RWPE1 (cell line): ENCODE measurements at regions not wholly inside any gene's neighbourhood (a gene's known extent, or its start where the extent isn't known, plus 50 kb on each side); places are given as distances from the start of the nearest gene placed in this dataset.

Experiments
- CTCF ChIA-PET: fragments of 350-600 bp; sonication (Branson Sonifier 250); formaldehyde crosslinking; extraction: SDS; loops from one replicate; lab custom pipeline; 2021; lab: Yijun Ruan, JAX
- POLR2A ChIA-PET: fragments of 400-600 bp; formaldehyde crosslinking; extraction: SDS; loops from one replicate; lab custom pipeline; 2020; ENCODE audit warnings: antibody characterized with exemption; ENCODE audit not compliant: low non-redundant PET; lab: Yijun Ruan, JAX
- DNase-seq: peaks from one replicate; pipeline ENCODE4 v3.0.0; 2012; ENCODE audit warnings: low spot score
- H3K27ac ChIP-seq: fragments of 450-650 bp; 2 replicates; pipeline ENCODE4 v1.5.1; 2017
- TF ChIP-seq, protein P1 (sequence below): fragments of 450-650 bp; conservative IDR thresholded peaks from 2 replicates; pipeline ENCODE4 v1.5.1; 2017; ENCODE audit warnings: low read depth, mild to moderate bottlenecking

DNA sequence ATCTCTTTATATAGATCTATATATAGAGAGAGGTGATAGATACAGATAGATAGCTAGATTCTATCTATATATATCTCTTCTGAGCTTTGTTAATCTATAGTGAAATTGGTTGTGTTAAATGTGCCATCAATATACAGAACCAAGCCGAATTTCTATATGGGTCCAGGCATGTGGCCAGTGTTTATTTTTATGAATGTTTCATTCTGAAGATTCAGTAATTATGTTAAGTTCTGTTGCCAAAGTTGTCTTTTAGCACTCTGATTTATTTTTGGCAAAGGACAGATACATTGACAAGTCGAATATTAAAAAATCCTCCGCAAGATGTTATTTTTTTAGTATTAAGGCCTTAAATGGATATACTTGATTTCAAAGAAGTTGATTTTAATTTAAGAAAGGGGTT lies 190.4 kb upstream of the HTR2A start:
- DNase-seq, result no peak
- no peak overlapping the region for H3K27ac ChIP-seq
- ChIA-PET POLR2A (no interaction called here), CTCF (no interaction called here)
- TF ChIP-seq, protein P1, sequence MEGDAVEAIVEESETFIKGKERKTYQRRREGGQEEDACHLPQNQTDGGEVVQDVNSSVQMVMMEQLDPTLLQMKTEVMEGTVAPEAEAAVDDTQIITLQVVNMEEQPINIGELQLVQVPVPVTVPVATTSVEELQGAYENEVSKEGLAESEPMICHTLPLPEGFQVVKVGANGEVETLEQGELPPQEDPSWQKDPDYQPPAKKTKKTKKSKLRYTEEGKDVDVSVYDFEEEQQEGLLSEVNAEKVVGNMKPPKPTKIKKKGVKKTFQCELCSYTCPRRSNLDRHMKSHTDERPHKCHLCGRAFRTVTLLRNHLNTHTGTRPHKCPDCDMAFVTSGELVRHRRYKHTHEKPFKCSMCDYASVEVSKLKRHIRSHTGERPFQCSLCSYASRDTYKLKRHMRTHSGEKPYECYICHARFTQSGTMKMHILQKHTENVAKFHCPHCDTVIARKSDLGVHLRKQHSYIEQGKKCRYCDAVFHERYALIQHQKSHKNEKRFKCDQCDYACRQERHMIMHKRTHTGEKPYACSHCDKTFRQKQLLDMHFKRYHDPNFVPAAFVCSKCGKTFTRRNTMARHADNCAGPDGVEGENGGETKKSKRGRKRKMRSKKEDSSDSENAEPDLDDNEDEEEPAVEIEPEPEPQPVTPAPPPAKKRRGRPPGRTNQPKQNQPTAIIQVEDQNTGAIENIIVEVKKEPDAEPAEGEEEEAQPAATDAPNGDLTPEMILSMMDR, result no peak

DNA sequence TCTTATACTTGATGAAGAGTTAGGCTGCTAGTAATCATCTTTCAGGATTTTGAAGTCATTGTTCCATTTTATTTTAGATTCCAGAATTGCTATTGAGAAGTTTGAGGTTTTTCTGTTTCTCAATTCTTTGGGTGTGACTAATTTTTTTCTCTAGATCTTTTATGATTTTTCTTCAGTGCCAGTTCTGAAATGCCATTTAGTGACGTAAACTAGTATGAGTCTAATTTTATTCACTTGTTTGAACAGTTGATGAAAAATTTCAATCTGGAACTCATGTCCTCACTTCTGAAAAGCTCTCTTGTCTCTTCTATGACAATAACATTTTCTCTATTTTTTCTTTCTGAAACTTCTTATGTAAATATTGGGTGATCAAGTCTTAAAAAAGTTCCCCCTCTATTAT lies 188.5 kb upstream of the HTR2A start:
- DNase-seq, result no peak
- CTCF ChIA-PET, result interaction anchor here (0.7 kb wide), 1 partner anchor 21 kb away, joined by 4 read pairs; no protein-coding TSS in a partner anchor
- H3K27ac ChIP-seq, result no peak overlapping the region
- POLR2A ChIA-PET, result no interaction called here
- TF ChIP-seq, protein P1, result no peak

DNA sequence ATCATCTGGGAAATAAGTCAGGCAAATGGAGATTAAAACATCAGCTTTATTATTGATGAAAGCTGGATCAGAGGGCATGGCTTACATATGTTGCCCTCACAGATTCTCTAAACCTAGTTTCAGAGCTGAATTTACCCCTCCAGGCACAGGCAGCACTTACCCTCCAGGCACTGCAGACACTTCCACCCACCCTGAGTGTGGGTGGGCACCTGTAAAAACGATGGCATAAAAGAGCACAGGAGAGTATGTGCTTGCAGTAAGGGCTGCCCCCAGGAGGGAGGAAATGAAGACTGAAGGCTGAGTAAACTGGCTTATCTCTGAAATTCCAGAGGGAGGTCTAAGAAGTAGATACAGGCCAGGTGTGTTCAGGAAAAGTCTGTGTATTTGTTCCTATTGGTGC lies 185.0 kb upstream of the HTR2A start:
- TF ChIP-seq, protein P1, result no peak
- POLR2A ChIA-PET, result no interaction called here
- CTCF ChIA-PET, result no interaction called here
- no peak for DNase-seq
- no peak overlapping the region for H3K27ac ChIP-seq

DNA sequence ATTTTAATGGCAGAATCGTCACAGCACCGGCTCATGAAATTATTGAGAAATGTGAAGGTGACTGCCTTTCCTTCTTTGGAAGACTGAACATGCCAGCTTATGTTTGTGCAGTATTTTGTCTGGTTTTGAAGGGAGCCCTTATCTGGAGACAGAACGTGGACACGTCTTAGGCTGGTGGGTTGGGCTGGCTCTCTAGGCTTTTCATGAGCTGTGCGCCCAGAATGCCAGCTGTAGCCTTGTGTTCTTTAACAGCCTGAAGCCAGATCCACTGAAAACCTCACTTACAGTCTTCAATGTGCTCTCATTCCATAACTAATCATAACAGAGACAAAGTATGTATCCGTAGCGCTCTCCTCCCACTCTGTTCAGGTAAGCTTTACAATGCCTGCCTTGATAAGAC lies 184.4 kb upstream of the HTR2A start:
- CTCF ChIA-PET, result interaction anchor here (0.7 kb wide), 1 partner anchor 552 kb away, joined by 3 read pairs; no protein-coding TSS in a partner anchor
- POLR2A ChIA-PET, result no interaction called here
- H3K27ac ChIP-seq, result no peak overlapping the region
- TF ChIP-seq, protein P1, result no peak
- DNase-seq, result no peak

DNA sequence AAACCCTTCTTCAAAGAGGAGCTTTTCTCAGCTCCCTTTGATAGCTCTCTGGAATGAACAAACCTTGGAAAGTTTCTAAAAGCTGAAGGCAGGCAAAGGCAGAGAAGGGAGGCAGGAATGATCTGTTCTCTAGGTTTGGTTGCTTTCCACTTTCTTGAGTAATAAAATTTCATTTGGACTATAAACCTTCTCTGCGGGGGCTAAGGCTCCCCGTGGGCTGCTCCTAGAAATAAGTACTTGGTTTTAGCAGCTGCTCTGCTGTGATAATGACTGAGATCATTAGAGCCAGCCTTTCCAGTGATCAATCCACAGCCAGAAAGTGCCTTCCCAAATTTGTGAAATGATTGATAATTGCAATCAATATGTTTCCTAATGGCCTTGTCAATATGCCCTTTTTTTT lies 183.8 kb upstream of the HTR2A start:
- ChIA-PET CTCF (interaction anchor here (0.7 kb wide), 1 partner anchor 551 kb away, joined by 3 read pairs; no protein-coding TSS in a partner anchor), POLR2A (no interaction called here)
- DNase-seq, result no peak
- no peak overlapping the region for H3K27ac ChIP-seq
- TF ChIP-seq, protein P1, result no peak

DNA sequence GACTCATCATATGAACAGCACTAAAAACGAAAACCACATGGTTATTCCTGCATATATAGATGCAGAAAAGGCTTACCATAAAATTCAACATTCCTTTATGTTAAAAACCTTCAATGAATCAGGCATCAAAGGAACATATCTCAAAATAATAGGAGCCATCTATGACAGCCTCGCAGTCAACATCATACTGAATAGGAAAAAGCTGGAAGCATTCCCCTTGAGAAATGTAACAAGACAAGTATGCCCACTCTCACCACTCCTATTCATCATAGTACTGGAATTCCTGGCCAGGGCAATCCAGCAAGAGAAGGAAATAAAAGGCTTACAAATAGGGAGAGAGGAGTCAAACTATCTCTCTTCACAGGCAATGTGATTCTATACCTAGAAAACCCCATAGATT lies 179.6 kb upstream of the HTR2A start:
- TF ChIP-seq, protein P1, result no peak
- no peak for DNase-seq
- ChIA-PET POLR2A (no interaction called here), CTCF (no interaction called here)
- H3K27ac ChIP-seq, result no peak overlapping the region

DNA sequence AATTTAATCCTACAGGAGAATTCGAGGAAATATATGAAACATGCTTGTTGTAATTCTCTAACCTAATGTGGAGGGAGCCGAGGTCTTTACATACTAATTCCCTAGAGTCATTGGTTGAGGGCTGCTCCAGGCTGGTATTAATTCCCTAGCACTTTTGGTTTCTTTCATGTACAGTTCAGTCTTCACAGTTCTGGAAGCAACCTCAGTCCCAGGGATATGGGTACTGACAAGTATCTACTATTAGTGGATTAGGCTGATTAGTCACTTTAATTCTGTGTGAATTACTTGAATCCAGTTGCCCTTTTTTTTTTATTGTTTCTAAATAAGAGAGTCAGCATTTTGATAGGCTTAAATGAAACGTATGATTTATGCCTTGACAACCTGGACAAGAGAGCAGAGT lies 172.3 kb upstream of the HTR2A start:
- TF ChIP-seq, protein P1, result no peak
- H3K27ac ChIP-seq, result no peak overlapping the region
- no peak for DNase-seq
- ChIA-PET CTCF (no interaction called here), POLR2A (no interaction called here)
